AG09309 (cell line): ENCODE measurements at regions not wholly inside any gene's neighbourhood (a gene's known extent, or its start where the extent isn't known, plus 50 kb on each side); places are given as distances from the start of the nearest gene placed in this dataset.

ENCODE experiments used
- DNase-seq: peaks from one replicate; pipeline ENCODE4 v3.0.0-alpha.2; 2010; ENCODE audit warnings: low read depth
- H3K4me3 ChIP-seq: 2 replicates; pipeline ENCODE4 v1.5.1; 2011; ENCODE audit warnings: mild to moderate bottlenecking, low read depth, low read length, moderate library complexity; ENCODE audit not compliant: control insufficient read depth
- CTCF ChIP-seq: IDR thresholded peaks from 2 replicates; pipeline ENCODE4 v1.5.1; 2011; ENCODE audit warnings: mild to moderate bottlenecking, low read depth, low read length, inconsistent platforms; ENCODE audit not compliant: insufficient read depth, control insufficient read depth; ENCODE audit errors: missing control alignments

- no peak for TF ChIP-seq CTCF
- DNase-seq = no peak
- no peak overlapping the region for H3K4me3 ChIP-seq
Observed at GRCh38 chr3:34174740-34175139, 376.3 kb downstream of the PDCD6IP start.

DNA sequence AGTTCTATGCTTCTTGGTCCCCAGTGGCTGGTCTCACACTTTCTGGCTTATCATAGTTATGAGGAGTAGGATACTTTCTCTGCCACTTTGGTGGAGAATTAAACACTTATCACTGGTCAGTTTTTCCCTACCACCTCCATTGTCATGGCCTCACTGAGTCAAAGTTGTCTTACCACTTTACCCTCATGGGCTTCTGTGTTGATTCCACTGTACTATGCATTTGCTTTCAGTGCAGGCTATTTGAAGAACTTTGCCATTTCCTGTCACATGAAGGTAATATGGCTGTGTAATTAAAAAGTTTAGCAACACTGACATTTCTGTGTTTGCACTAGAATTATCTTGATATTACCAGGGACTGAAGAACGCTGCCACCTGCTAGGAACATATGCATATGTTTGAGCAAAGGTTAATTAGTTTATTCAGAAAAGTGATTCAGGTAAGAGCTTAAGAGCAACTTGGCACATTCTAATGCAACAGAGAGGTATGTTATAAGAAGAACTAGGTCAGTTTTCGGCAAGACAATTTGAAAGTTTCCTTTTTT, 377.3 kb downstream of the PDCD6IP start:
- H3K4me3 ChIP-seq = no peak overlapping the region

DNA sequence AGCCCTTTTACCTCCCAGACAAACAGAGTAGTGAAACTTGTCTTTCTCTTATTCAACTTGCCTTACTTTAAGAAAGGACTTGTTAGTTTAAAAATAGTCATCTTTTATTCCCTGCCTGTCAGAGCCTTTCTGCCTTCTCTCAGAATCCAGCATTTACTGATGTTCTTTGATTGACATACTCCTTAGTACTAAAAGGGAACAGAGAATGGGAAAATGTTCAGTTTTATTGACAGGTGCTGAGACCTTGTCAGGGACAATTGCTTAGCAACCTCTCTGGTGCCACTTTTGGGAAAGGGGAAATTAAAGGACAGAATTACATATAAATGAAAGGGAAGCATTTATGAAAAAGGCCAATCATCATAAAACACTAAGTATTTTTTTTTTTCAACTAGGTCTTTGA, 378.3 kb downstream of the PDCD6IP start:
- H3K4me3 ChIP-seq = no peak overlapping the region
- no peak for DNase-seq
- TF ChIP-seq CTCF = no peak

More for the DNA sequence above, 377.3 kb downstream of the PDCD6IP start:
- TF ChIP-seq CTCF = no peak
- DNase-seq = no peak

- no peak overlapping the region for H3K4me3 ChIP-seq
- no peak for DNase-seq
- TF ChIP-seq CTCF = no peak
Observed at GRCh38 chr3:34178415-34178814, 380.0 kb downstream of the PDCD6IP start.

- no peak for DNase-seq
- TF ChIP-seq CTCF = no peak
- no peak overlapping the region for H3K4me3 ChIP-seq
Observed at GRCh38 chr3:34179716-34180115, 381.3 kb downstream of the PDCD6IP start.

GRCh38 chr3:34180532-34180931, 382.1 kb downstream of the PDCD6IP start:
- H3K4me3 ChIP-seq = no peak overlapping the region
- DNase-seq = no peak
- TF ChIP-seq CTCF = no peak

DNA sequence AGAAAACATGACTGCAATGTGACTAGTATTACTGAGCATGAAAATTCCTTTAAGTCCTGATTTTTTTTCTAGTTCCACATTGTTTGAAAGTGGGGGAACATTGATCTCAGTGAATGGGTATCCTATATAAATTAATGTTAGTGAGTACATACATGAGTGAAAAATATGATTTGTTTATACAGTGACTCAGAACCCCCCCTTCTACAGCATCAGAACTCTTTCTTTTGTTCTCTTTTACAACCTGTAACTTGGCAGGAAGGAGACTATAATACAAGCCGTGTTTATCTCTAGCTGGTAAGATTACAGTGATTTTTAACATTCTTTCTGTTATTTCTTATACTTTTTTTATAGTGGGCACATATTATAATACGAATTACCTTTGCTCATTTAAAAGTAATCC, 384.7 kb downstream of the PDCD6IP start:
- TF ChIP-seq CTCF = no peak
- H3K4me3 ChIP-seq = no peak overlapping the region
- DNase-seq = no peak
